ENCODE measurements at regions not wholly inside any gene's neighbourhood (a gene's known extent, or its start where the extent isn't known, plus 50 kb on each side); places are given as distances from the start of the nearest gene placed in this dataset.

GRCh38 chr1:164040754-164041153, 518.2 kb upstream of the PBX1 start:
- ATAC-seq (no peak), DNase-seq (ENCODE audit: low read depth, low spot score) (no peak)
- Histone ChIP-seq H3K27ac (ENCODE audit: low read length) (no peak overlapping the region), H3K9me3 (ENCODE audit: control insufficient read depth, insufficient read depth, low read depth, low read length) (no peaks in the 10 kb centered on the region), H3K4me3 (ENCODE audit: low read depth in 2 of 2, low read length in 2 of 2) (no peak overlapping the region), H3K4me1 (ENCODE audit: control insufficient read depth, insufficient read depth, low read length) (no peaks in the 10 kb centered on the region), H3K36me3 (ENCODE audit: control insufficient read depth, insufficient read depth, low read length) (no peaks in the 10 kb centered on the region), H3K27me3 (ENCODE audit: control insufficient read depth, insufficient read depth, low read length) (no peaks in the 10 kb centered on the region)
- POLR2A ChIA-PET = no interaction called here
- intact Hi-C loops (cut with micrococcal nuclease; ENCODE audit: unreplicated experiment) (no loop called here), in situ Hi-C loops (cut with HindIII; ENCODE audit: low pct_unique_long_range_greater_than_20kb, low sequenced_read_pairs) (no loop called here)
- TF ChIP-seq SIN3A (IDR thresholded peaks at IDR 0.05; ENCODE audit: borderline replicate concordance, insufficient read depth, low read depth, low read length) = no peak
- TF ChIP-seq TCF7L2 (IDR thresholded peaks at IDR 0.05; ENCODE audit: low read depth, low read length) = no peak
- TF ChIP-seq CTCF (IDR thresholded peaks at IDR 0.05) = no peak
- TF ChIP-seq REST (IDR thresholded peaks at IDR 0.05; ENCODE audit: insufficient read depth in 1 of 2, low read depth in 2 of 2, low read length in 1 of 2) = no peak
- BruUV-seq (replicated peaks) = no TSS peak
- CTCF ChIA-PET = no interaction called here

- Histone ChIP-seq H3K9me3 (ENCODE audit: control insufficient read depth, insufficient read depth, low read depth, low read length) (no peaks in the 10 kb centered on the region), H3K4me1 (ENCODE audit: control insufficient read depth, insufficient read depth, low read length) (no peaks in the 10 kb centered on the region), H3K4me3 (ENCODE audit: low read depth in 2 of 2, low read length in 2 of 2) (no peak overlapping the region), H3K36me3 (ENCODE audit: control insufficient read depth, insufficient read depth, low read length) (no peaks in the 10 kb centered on the region), H3K27ac (ENCODE audit: low read length) (no peak overlapping the region), H3K27me3 (ENCODE audit: control insufficient read depth, insufficient read depth, low read length) (no peaks in the 10 kb centered on the region)
- intact Hi-C loops (cut with micrococcal nuclease; ENCODE audit: unreplicated experiment) (no loop called here), in situ Hi-C loops (cut with HindIII; ENCODE audit: low pct_unique_long_range_greater_than_20kb, low sequenced_read_pairs) (no loop called here)
- ChIA-PET POLR2A (no interaction called here), CTCF (no interaction called here)
- DNase-seq (ENCODE audit: low read depth, low spot score) (no peak), ATAC-seq (no peak)
- no TSS peak for BruUV-seq (replicated peaks)
- TF ChIP-seq SIN3A (IDR thresholded peaks at IDR 0.05; ENCODE audit: borderline replicate concordance, insufficient read depth, low read depth, low read length) = no peak
- TF ChIP-seq TCF7L2 (IDR thresholded peaks at IDR 0.05; ENCODE audit: low read depth, low read length) = no peak
- no peak for TF ChIP-seq POLR2AphosphoS5 (IDR thresholded peaks at IDR 0.05; ENCODE audit: low read depth, low read length)
- no peak for TF ChIP-seq REST (IDR thresholded peaks at IDR 0.05; ENCODE audit: insufficient read depth in 1 of 2, low read depth in 2 of 2, low read length in 1 of 2)
- no peak for TF ChIP-seq CTCF (IDR thresholded peaks at IDR 0.05)
Measured at GRCh38 chr1:164051782-164052181, 507.2 kb upstream of the PBX1 start.
